Kasumi-1 (cell line): ENCODE measurements at regions not wholly inside any gene's neighbourhood (a gene's known extent, or its start where the extent isn't known, plus 50 kb on each side); places are given as distances from the start of the nearest gene placed in this dataset.
"Not testable (repeated sequence)": the region's sequence is repeated elsewhere in the genome, so short reads cannot be mapped to it uniquely, and the experiment has no call there.

Experiments used
- DNase-seq, 2 experiments: peaks; one replicate each; lab custom pipeline; 2025; lab: John Stamatoyannopoulos, UW

GRCh38 chr6:121867095-121867494, 431.6 kb downstream of the GJA1 start:
- DNase-seq, result no peak

DNA sequence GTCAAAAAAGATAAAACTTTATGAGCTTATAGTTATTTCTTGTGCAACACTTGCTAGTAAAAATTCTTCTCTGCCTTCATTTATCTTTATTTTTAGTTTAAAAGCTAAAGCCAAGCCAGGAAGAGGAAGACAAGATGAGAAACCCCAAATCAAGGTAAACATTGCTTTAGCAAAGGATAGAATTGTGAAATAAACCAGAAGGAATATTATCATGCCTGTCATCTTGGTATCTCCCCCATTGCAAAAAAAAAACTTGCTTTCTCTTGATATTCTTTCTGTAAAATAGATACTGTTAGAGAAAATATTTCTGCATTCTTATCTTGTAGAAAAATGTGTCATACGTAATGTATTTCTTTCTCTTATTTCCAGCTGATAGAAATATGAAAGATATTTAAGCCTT, 432.8 kb downstream of the GJA1 start:
- no peak for DNase-seq

DNA sequence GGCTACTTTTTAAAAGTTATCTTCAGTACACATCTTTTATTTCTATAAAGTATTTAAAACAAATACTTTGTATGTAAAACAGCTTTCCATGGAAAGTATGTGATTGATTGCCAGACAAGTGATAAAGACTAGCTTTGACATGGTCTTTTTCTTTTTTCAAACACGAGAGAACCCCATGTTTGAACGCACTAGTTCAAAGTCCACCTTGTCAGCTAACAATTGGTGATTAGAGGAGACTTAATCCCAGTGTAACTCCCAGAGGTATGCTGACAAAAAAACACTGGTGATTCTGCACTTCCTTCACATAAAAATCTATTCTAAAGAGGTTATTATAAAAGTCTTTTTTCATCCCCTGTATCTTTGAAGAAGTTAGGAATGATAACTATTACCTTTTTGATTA, 438.1 kb downstream of the GJA1 start:
- no peak for DNase-seq

- no peak for DNase-seq
These were observed 441.3 kb downstream of the GJA1 start for GRCh38 chr6:121876721-121877120.

GRCh38 chr6:121879149-121879548, 443.7 kb downstream of the GJA1 start:
- DNase-seq, result no peak

DNA sequence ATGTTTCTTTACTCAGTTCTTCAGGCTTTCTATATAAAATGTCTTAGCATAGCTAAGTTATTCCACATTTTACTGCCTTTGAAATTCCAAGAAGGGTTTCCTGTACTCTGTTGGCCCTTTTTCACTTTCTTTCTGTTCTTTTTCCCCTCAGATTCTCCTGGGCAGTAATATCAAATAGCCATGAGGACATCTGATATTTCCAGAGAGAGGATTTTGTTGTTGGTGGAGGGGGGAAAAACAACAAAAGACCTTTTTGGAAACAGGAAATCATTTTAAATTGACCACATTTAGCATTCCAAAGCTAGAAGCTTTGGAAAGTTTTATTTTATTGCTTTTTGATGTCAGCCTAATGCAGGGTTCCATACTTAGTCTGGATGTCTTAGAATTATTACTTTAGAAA, 445.4 kb downstream of the GJA1 start:
- no peak for DNase-seq

- DNase-seq, result no peak
These were observed 446.7 kb downstream of the GJA1 start for GRCh38 chr6:121881974-121882667.

DNA sequence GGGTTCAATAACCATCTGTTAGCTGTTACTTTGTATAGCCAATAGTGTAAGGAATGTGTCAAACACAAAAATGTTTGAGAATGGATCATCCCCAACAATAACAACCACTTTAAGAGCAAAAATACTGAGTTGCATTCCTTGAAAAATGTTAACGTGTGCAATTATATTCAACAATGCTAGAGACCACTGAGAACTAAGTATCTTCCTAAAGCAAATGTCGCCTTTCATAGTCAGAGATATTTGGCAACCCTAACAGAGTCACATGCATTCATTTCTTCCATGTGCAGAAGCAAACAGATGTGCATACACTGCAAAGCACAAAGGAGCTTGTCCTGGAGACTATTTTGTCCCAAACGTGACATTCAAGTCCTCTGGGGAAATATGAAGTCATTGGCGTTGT, 448.6 kb downstream of the GJA1 start:
- DNase-seq, result no peak

DNA sequence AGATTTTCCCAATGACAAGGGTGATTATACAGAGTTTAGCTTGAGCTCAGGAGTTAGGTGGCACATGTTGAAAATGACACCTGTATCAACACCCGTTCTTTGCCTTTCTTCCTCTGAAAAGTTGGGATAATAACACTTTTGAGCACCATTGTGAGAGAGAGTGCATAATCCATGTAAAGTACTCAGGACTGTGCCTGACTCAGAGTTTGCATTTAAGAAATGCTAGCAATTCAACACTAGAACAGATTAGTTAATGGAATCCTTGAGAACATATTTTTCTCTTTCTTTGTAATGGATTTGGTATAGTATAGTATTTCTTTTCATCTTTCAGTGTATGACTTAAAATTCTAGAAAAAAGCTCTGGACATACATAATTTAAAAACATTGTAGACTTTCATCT, 449.2 kb downstream of the GJA1 start:
- no peak for DNase-seq

- DNase-seq, result no peak
These were observed 450.1 kb downstream of the GJA1 start for GRCh38 chr6:121885399-121886152.

DNA sequence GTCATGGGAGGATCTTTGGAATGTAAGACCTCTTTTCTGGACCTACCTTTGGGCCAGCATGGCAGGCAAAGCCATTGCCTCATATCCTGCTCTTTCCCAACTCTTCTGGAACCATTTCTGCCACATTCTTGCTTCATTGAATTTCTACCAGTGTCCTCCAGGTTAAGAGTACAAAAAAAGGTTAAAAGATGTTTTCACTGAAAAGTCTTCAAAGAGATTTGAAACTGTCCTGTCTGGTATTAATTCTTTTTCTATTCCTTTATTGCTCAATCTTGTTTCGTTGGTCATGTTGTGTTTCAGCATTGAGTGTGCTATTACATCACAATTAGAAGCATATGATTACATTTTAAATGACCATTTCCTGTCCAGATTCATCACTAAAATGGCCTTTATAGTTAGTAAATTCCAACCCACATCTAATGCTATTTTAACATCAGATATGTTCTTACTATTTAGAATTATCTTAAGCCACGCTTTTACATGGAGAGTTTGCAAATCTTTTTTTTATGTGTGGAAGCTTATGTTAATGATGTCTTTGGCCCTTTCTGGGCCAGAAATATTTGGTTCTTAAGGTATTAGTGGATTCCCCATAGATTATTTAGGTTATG, 450.9 kb downstream of the GJA1 start:
- no peak for DNase-seq

DNA sequence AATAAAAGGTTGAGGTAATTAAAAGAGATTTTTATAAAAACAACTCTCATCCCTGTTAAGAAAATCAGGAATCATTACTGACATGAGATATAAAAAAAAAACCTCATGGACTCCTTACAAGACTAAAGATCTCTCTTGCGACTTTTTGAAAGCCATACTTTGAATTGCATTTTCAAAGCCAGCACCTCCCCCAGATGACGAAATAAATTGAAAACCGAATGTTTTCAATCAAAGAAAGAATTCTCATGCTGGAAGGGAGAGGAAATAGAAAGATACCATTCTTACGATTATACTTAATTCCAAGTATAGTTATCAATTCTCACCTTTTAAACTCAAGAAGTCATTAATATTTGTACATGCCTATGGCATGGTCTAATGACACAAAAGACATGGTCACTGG, 452.3 kb downstream of the GJA1 start:
- no peak for DNase-seq

DNA sequence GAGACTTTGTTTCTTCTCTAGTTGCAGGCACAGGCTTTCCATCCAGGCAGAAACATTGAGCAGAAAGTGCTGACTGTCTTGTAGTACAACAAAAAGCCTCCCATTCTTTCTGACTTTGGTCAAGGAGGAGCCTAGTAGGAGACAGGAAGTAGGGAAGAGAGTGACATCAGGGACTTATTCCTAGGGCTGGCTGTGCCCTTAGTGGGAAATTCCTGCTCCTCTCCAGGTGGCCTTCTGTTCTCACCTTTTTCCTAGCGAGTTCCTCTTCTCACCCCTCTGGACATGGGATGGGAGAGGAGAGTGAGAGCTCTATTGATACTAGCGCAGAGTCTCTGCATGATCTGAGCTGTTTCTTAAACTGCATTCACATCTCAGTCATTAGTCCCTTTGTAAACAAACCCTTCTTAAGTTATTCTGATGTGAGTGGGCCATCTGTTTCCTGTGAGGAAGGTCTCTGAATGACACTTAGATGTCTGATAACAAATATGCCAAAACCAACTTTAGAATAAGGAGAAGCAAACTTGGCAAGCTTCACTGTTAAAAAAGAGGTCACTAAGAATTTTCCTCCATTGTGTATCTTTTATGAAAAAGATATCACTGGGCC, 455.0 kb downstream of the GJA1 start:
- peak; percentile 12 to 36 for DNase-seq

DNA sequence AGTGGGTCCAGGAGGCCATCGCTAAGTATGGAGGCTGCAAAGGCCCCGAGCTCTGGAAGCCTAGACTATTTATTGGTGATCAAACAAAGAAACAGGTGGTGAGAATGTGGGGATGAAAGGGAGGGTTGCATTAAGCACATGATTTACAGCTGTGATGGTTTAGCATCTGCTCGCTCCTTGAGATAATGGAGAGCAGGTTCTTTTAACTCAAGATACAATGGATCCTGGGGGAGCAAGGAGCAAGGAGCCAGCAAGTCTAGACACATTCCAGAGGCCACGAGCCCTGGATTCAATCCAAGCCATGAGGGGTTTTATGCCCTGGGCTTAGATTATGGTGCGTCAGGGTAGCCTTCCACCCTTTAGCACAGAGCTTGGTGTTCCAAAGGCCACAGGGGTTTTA, 460.3 kb downstream of the GJA1 start:
- not testable (repeated sequence) for DNase-seq

DNA sequence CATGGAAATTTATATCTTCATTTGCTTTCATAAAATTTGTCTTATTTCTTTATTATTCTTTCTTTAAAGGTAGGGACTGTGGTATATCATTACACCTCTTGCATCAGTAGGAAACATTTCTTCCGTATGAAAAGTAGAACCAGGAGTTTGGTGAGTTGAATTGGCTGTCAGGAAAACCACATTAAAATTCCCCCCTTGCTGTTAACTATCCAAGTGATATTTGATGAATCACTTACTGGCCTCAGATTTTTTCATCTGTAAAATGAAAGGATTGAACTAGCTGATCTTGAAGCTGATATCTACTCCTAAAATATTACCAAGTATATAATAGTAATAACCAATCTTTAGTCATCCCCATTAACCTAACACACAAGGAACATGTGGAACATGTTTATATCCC, 460.9 kb downstream of the GJA1 start:
- DNase-seq, result no peak

DNA sequence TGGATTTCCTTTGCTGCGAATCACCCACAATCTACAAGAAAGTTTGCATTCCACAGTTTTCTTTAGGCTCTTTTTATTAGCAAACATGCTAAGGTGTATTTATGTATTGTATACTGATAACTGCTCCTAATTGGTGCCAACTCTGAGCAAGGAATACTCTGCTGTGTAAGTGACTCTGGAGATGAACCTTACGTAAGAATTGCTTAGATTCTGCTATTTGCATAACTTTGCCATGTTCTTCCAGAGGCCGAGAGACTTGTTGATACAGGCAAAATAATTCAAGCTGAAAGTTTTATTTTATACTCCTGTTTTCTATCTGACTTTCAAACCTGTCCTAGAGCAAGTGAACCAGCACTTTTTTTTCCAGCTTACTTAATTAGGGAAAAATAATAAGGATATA, 461.3 kb downstream of the GJA1 start:
- DNase-seq, result no peak

GRCh38 chr6:121897337-121897760, 461.9 kb downstream of the GJA1 start:
- DNase-seq, result no peak

DNA sequence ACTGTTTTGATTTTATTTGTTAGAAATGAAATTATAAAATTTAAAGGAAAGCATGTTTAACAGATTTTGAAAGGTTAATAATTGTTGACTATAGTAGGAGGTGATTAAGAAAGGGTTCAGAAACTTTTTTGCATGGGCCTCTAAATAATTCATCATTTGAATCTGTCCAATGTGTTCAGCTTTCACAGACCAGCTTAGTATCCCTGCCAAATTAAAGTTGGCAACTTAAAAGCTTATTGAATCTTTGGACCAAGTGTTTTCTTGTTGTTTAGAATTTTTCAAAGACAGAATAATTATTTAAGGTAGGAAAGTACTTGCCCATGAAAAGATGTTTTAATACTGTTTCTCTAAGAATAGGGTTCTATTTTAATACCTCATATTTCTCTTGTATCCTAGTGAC, 466.0 kb downstream of the GJA1 start:
- no peak for DNase-seq

DNA sequence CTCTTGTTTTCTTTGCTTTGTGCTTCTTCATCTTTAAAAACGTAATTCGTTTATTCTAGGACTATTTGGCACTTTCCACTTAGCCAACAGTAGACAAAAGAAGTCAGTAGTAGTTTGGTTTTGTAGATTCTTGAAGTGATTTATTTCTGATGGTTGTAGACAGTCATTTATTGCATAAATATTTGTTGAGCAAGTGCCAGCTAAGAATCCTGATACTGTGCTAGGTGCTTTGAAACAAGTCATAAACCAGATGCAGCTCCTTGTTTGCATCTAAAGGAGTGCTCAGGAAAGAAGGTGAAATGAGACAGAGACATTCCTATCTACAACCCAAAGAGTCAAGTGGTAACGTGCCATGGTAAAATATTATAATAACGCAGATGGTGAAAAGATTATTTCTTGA, 469.1 kb downstream of the GJA1 start:
- DNase-seq, result no peak

DNA sequence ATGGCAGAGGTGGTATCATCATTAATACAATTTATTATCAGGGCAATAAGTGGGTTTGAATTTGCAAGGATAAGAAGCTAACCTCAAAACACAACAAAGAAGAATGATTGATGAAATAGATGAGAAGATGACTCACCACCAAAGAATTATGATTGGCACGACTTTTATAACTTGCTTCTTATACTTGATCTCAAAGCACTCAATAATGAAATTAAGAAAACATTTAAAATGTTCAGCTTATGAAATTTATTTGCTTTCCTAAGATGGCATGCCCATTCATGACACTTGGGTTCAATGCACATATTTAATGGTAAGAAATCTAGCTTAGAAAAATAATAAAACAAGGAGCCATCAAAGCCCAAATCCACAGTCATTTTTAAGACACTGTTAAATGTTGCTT, 477.5 kb downstream of the GJA1 start:
- DNase-seq, result no peak

GRCh38 chr6:121917263-121917829, 481.9 kb downstream of the GJA1 start:
- no peak for DNase-seq

- DNase-seq, result no peak
These were observed 481.5 kb upstream of the HSF2 start for GRCh38 chr6:121917834-121918559.
